ENCODE measurements at regions not wholly inside any gene's neighbourhood (a gene's known extent, or its start where the extent isn't known, plus 50 kb on each side); places are given as distances from the start of the nearest gene placed in this dataset.

DNA sequence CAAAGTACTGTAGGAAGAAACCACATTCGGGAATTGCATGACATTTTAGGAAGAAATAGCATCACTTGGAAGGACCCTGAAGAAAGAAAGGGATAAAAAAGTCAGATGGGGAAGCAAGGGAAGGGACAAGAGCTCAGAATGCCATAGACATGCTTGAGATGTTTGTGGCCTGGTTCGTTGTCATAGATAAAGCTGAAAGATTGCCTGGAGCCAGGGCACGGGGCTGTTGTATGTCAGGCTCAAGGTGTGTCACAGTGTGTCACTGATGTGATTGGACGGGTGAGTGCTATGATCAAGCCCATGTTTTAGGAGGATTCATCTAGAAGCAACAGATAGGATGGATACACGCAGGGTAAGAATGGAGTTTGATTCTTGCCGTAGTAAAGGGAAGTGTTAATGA lies 216.2 kb upstream of the SOX4 start:
- no peak for TF ChIP-seq POLR2A (IDR thresholded peaks at IDR 0.05)
- TF ChIP-seq, protein P1, sequence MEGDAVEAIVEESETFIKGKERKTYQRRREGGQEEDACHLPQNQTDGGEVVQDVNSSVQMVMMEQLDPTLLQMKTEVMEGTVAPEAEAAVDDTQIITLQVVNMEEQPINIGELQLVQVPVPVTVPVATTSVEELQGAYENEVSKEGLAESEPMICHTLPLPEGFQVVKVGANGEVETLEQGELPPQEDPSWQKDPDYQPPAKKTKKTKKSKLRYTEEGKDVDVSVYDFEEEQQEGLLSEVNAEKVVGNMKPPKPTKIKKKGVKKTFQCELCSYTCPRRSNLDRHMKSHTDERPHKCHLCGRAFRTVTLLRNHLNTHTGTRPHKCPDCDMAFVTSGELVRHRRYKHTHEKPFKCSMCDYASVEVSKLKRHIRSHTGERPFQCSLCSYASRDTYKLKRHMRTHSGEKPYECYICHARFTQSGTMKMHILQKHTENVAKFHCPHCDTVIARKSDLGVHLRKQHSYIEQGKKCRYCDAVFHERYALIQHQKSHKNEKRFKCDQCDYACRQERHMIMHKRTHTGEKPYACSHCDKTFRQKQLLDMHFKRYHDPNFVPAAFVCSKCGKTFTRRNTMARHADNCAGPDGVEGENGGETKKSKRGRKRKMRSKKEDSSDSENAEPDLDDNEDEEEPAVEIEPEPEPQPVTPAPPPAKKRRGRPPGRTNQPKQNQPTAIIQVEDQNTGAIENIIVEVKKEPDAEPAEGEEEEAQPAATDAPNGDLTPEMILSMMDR (IDR thresholded peaks at IDR 0.05): no peak
- TF ChIP-seq POLR2AphosphoS5 (IDR thresholded peaks at IDR 0.05; ENCODE audit: insufficient read depth in 1 of 2, low read depth in 1 of 2): no peak
